HCT116 (cell line): ENCODE measurements at regions not wholly inside any gene's neighbourhood (a gene's known extent, or its start where the extent isn't known, plus 50 kb on each side); places are given as distances from the start of the nearest gene placed in this dataset.

Experiments used
- ATAC-seq: fragments of 200-7000 bp; cut with Tn5 transposase; 2 replicates; pipeline ENCODE4 v1.9.1; 2020; ENCODE audit warnings: mild to moderate bottlenecking, moderate library complexity
- BruUV-seq: library from RNA; stranded (reverse); fragments of 400-500 nt; replicated peaks from 2 replicates; lab custom pipeline; 2021; lab: Mats Ljungman, UMichigan
- CTCF ChIA-PET: fragments of 300-600 bp; sonication (Branson Sonifier 250); formaldehyde crosslinking; loops from one replicate; lab custom pipeline; 2021; ENCODE audit warnings: antibody characterized with exemption; lab: Charles Lee
- POLR2A ChIA-PET: fragments of 300-600, 350-600 bp; sonication (Branson Sonifier 250); formaldehyde crosslinking; loops from one replicate; lab custom pipeline; 2021; ENCODE audit warnings: antibody characterized with exemption; lab: Charles Lee
- RAD21 ChIA-PET, 2 experiments: fragments of 300-600 bp; sonication (Branson Sonifier 250); formaldehyde crosslinking; loops; one replicate each; lab custom pipeline; 2023; ENCODE audit warnings: low total read pairs in 2 of 2; ENCODE audit not compliant: uncharacterized antibody in 2 of 2, unreplicated experiment in 2 of 2, low non-redundant PET in 1 of 2; lab: Charles Lee
- DNase-seq: peaks from one replicate; pipeline ENCODE4 v3.0.0-alpha.2; 2010; ENCODE audit warnings: low read depth, low spot score
- H2AFZ ChIP-seq: fragments of 200-600 bp; shearing (Covaris generic), sonication (generic); 2 replicates; pipeline ENCODE4 v1.6.1; 2017; ENCODE audit warnings: low read depth, mixed run types, mixed read lengths, antibody characterized with exemption, low read length; ENCODE audit not compliant: poor library complexity, severe bottlenecking
- H3K27ac ChIP-seq: 2 replicates; pipeline ENCODE4 v1.5.1; 2012; ENCODE audit warnings: low read depth, low read length
- H3K27me3 ChIP-seq: fragments of 200-600 bp; sonication (generic); 2 replicates; pipeline ENCODE4 v1.6.1; 2016; ENCODE audit warnings: mixed run types, low read length, mixed read lengths; ENCODE audit not compliant: insufficient read depth
- H3K36me3 ChIP-seq, 2 experiments: fragments of 200-500 bp in 1 of 2; fragments of 200-600 bp in 1 of 2; sonication (Bioruptor generic) in 1 of 2; sonication (generic) in 1 of 2; 2 replicates each; pipeline versions ENCODE4 v1.5.1 to v1.6.1; 2014 to 2016; ENCODE audit warnings: low read length in 2 of 2, inconsistent platforms in 1 of 2, mixed read lengths in 1 of 2, mixed run types in 1 of 2; ENCODE audit not compliant: insufficient read depth in 2 of 2, control insufficient read depth in 1 of 2
- H3K4me1 ChIP-seq, 2 experiments: fragments of 200-600 bp in 1 of 2; sonication (generic) in 1 of 2; 2 replicates each; pipeline versions ENCODE4 v1.5.1 to v1.6.1; 2012 to 2017; ENCODE audit warnings: low read length in 2 of 2, inconsistent platforms in 1 of 2, mild to moderate bottlenecking in 1 of 2, mixed read lengths in 1 of 2, mixed run types in 1 of 2, moderate library complexity in 1 of 2; ENCODE audit not compliant: insufficient read depth in 2 of 2, control insufficient read depth in 1 of 2
- H3K4me2 ChIP-seq: fragments of 200-600 bp; sonication (generic); 2 replicates; pipeline ENCODE4 v1.6.1; 2017; ENCODE audit warnings: mixed run types, low read length, mixed read lengths
- H3K4me3 ChIP-seq, 2 experiments: fragments of 200-600 bp in 1 of 2; sonication (generic) in 1 of 2; replicated peaks in 1 of 2; 2 replicates each; pipeline ENCODE4 v1.5.1; 2011 to 2016; ENCODE audit warnings: low read length in 2 of 2, control low read depth in 1 of 2, low read depth in 1 of 2, mild to moderate bottlenecking in 1 of 2, mixed read lengths in 1 of 2, mixed run types in 1 of 2
- H3K79me2 ChIP-seq: fragments of 200-600 bp; sonication (generic); 2 replicates; pipeline ENCODE4 v1.6.1; 2017; ENCODE audit warnings: mild to moderate bottlenecking, mixed run types, low read length, moderate library complexity, mixed read lengths; ENCODE audit not compliant: insufficient read depth
- H3K9ac ChIP-seq: fragments of 200-600 bp; sonication (generic); 2 replicates; pipeline ENCODE4 v1.6.1; 2016; ENCODE audit warnings: low read length, mixed read lengths
- H3K9me2 ChIP-seq: fragments of 200-600 bp; sonication (generic), shearing (Covaris generic); 2 replicates; pipeline ENCODE4 v1.6.1; 2017; ENCODE audit warnings: mixed run types, mild to moderate bottlenecking, moderate library complexity; ENCODE audit not compliant: insufficient read depth
- H3K9me3 ChIP-seq, 2 experiments: fragments of 200-500 bp in 1 of 2; fragments of 200-600 bp in 1 of 2; sonication (Bioruptor generic) in 1 of 2; sonication (generic) in 1 of 2; 2 replicates each; pipeline ENCODE4 v1.6.1; 2014 to 2017; ENCODE audit warnings: low read length in 2 of 2, mixed read lengths in 2 of 2, inconsistent platforms in 1 of 2, low read depth in 1 of 2, mild to moderate bottlenecking in 1 of 2, mixed run types in 1 of 2, moderate library complexity in 1 of 2; ENCODE audit not compliant: control insufficient read depth in 1 of 2, insufficient read depth in 1 of 2
- H4K20me1 ChIP-seq: fragments of 200-600 bp; sonication (generic), shearing (Covaris generic); 2 replicates; pipeline ENCODE4 v1.6.1; 2017; ENCODE audit warnings: mixed run types, mild to moderate bottlenecking, moderate library complexity; ENCODE audit not compliant: insufficient read depth
- ATF3 ChIP-seq: IDR thresholded peaks from 2 replicates; pipeline ENCODE4 v1.6.1; 2012
- CBX3 ChIP-seq: IDR thresholded peaks from 2 replicates; pipeline ENCODE4 v1.6.1; 2012; ENCODE audit warnings: low read depth
- CTCF ChIP-seq, 3 experiments: fragments of 200-600 bp in 1 of 3; sonication (generic) in 1 of 3; IDR thresholded peaks in 2 of 3; conservative IDR thresholded peaks in 1 of 3; 2 replicates each; pipeline ENCODE4 v1.5.1; 2012 to 2017; ENCODE audit warnings: low read depth in 2 of 3, low read length in 2 of 3, antibody characterized with exemption in 1 of 3, borderline replicate concordance in 1 of 3, control low read depth in 1 of 3, mild to moderate bottlenecking in 1 of 3, mixed read lengths in 1 of 3, mixed run types in 1 of 3, moderate library complexity in 1 of 3; ENCODE audit not compliant: insufficient read depth in 1 of 3
- EGR1 ChIP-seq: IDR thresholded peaks from 2 replicates; pipeline ENCODE4 v1.6.1; 2012; ENCODE audit warnings: low read depth
- ELF1 ChIP-seq: IDR thresholded peaks from 2 replicates; pipeline ENCODE4 v1.6.1; 2012; ENCODE audit warnings: low read depth, borderline replicate concordance
- EZH2 ChIP-seq: fragments of 200-600 bp; sonication (generic); IDR thresholded peaks from 2 replicates; pipeline ENCODE4 v1.6.1; 2017; ENCODE audit warnings: antibody characterized with exemption, mixed run types
- FOSL1 ChIP-seq: IDR thresholded peaks from 2 replicates; pipeline ENCODE4 v1.6.1; 2012; ENCODE audit warnings: low read depth
- JUND ChIP-seq: IDR thresholded peaks from 2 replicates; pipeline ENCODE4 v1.6.1; 2012
- MAX ChIP-seq: IDR thresholded peaks from 2 replicates; pipeline ENCODE4 v1.6.1; 2012
- POLR2A ChIP-seq: IDR thresholded peaks from 2 replicates; pipeline ENCODE4 v1.7.0; 2011; ENCODE audit warnings: borderline replicate concordance; ENCODE audit not compliant: insufficient read depth, insufficient read length; ENCODE audit errors: extremely low read depth
- POLR2AphosphoS5 ChIP-seq: IDR thresholded peaks from 2 replicates; pipeline ENCODE4 v1.6.1; 2011; ENCODE audit warnings: mild to moderate bottlenecking, low read depth, low read length, moderate library complexity
- SRF ChIP-seq: IDR thresholded peaks from 2 replicates; pipeline ENCODE4 v1.6.1; 2012; ENCODE audit warnings: low read depth
- TCF7L2 ChIP-seq: IDR thresholded peaks from 2 replicates; pipeline ENCODE4 v1.7.0; 2011; ENCODE audit warnings: borderline replicate concordance, inconsistent platforms; ENCODE audit not compliant: insufficient read depth, insufficient read length; ENCODE audit errors: extremely low read depth
- YY1 ChIP-seq: IDR thresholded peaks from 2 replicates; pipeline ENCODE4 v1.6.1; 2011; ENCODE audit warnings: low read length, low read depth, moderate library complexity, mild to moderate bottlenecking; ENCODE audit not compliant: insufficient replicate concordance; ENCODE audit errors: extremely low read depth
- ZBTB33 ChIP-seq: IDR thresholded peaks from 2 replicates; pipeline ENCODE4 v1.6.1; 2011; ENCODE audit warnings: mild to moderate bottlenecking, low read length, moderate library complexity; ENCODE audit not compliant: insufficient replicate concordance; ENCODE audit errors: extremely low read depth
- ZFX ChIP-seq: fragments of 450-650 bp; IDR thresholded peaks from 2 replicates; pipeline ENCODE4 v1.6.1; 2017
- ZNF274 ChIP-seq: fragments of 200-500 bp; sonication (Bioruptor generic); IDR thresholded peaks from 2 replicates; pipeline ENCODE4 v1.6.1; 2014; ENCODE audit warnings: mild to moderate bottlenecking, low read depth, low read length, inconsistent platforms
- intact Hi-C: fragments of 100-400 bp; cut with micrococcal nuclease; formaldehyde crosslinking; loops from 2 replicates; pipeline ENCODE4 v1.10.0; 2022

- no peak for TF ChIP-seq ZBTB33
Measured at GRCh38 chr21:29405503-29406122, 106.9 kb downstream of the BACH1 start (continued).

- BruUV-seq = no TSS peak
- H3K4me3 ChIP-seq = no peak overlapping the region
- H3K9me2 ChIP-seq = no peaks in the 10 kb centered on the region
- ChIA-PET CTCF (no interaction called here), RAD21 (no interaction called here), POLR2A (no interaction called here)
- no peak overlapping the region for H2AFZ ChIP-seq
- no peak overlapping the region for H3K4me2 ChIP-seq
- H3K9me3 ChIP-seq = no peaks in the 10 kb centered on the region
- peaks cover 0 to 7% of the 10 kb centered on the region in 2 experiments; a peak in 2 of 4 replicates for H3K4me1 ChIP-seq
- no peak for TF ChIP-seq TCF7L2
- TF ChIP-seq MAX = no peak
- TF ChIP-seq YY1 = no peak
- TF ChIP-seq JUND = no peak
- TF ChIP-seq ATF3 = no peak
- TF ChIP-seq ZFX = no peak
- no peak for TF ChIP-seq ELF1
- no peak for TF ChIP-seq ZBTB33
- TF ChIP-seq POLR2A = no peak
- TF ChIP-seq SRF = no peak
- TF ChIP-seq FOSL1 = no peak
- no peak for TF ChIP-seq CTCF (IDR thresholded peaks at IDR 0.05 in 2 of 3, conservative IDR thresholded peaks at IDR 0.05 in 1 of 3; ENCODE audit: borderline replicate concordance in 1 of 3, insufficient read depth in 1 of 3, low read depth in 2 of 3, low read length in 2 of 3)
- TF ChIP-seq ZNF274 = no peak
- TF ChIP-seq EZH2 = no peak
- TF ChIP-seq CBX3 = no peak
- TF ChIP-seq EGR1 = no peak
- no peak for TF ChIP-seq POLR2AphosphoS5
- intact Hi-C loops = no loop called here
- no peaks in the 10 kb centered on the region for H3K36me3 ChIP-seq
- no peak overlapping the region for H3K9ac ChIP-seq
- no peaks in the 10 kb centered on the region for H3K79me2 ChIP-seq
- no peaks in the 10 kb centered on the region for H3K27me3 ChIP-seq
- no peaks in the 10 kb centered on the region for H4K20me1 ChIP-seq
- no peak overlapping the region for H3K27ac ChIP-seq
- DNase-seq = no peak
- ATAC-seq = no peak
Measured at GRCh38 chr21:29406385-29406784, 107.7 kb downstream of the BACH1 start.
